ENCODE measurements at regions not wholly inside any gene's neighbourhood (a gene's known extent, or its start where the extent isn't known, plus 50 kb on each side); places are given as distances from the start of the nearest gene placed in this dataset.
A peak's percentile ranks its signal among the peaks of the same experiment; 100 is the strongest.
"Not testable (repeated sequence)": the region's sequence is repeated elsewhere in the genome, so short reads cannot be mapped to it uniquely, and the experiment has no call there.

DNA sequence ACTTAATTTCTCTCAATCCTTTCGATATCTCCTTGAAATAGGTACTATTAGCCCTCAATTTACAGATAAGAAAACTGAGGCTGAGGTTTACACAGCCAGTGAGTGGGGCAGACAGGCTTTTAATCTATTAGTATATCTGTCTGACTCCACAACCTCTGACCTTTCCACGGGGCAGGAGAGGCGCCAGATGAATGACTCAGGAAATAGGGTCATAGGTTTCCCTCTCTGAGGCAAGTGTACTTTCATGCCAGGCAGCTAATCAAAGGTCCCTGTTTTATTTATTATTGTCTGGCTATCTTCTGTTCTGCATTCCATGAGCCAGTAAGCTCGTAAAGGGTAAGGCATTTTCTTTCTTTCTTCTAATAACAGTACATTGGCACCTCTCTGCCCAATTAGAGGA lies 79.6 kb upstream of the KLF4 start:
- H3K4me1 ChIP-seq (ENCODE audit: insufficient read depth, low read length): no peaks in the 10 kb centered on the region
- Mint-ChIP-seq H3K4me3 (ENCODE audit: unreplicated experiment) (no peak overlapping the region), H3K4me1 (ENCODE audit: low read depth, unreplicated experiment) (peaks cover 13% of the 10 kb centered on the region), H3K36me3 (ENCODE audit: low read depth, unreplicated experiment) (no peaks in the 10 kb centered on the region), H3K27me3 (ENCODE audit: low read depth, unreplicated experiment) (peaks cover 5% of the 10 kb centered on the region), H3K27ac (ENCODE audit: unreplicated experiment) (peak overlapping the region; percentile 41), H3K9me3 (ENCODE audit: unreplicated experiment) (no peaks in the 10 kb centered on the region)
- no peaks in the 10 kb centered on the region for H3K79me2 ChIP-seq (ENCODE audit: insufficient read depth, low read length)
- no peaks in the 10 kb centered on the region for H3K27me3 ChIP-seq (ENCODE audit: insufficient read depth, low read length)
- no peak overlapping the region for H3K4me2 ChIP-seq (ENCODE audit: low read length)
- no peak overlapping the region for H3K27ac ChIP-seq (ENCODE audit: low read depth, low read length)
- H3K9ac ChIP-seq (ENCODE audit: low read length): no peak overlapping the region
- no peak overlapping the region for H3K4me3 ChIP-seq (ENCODE audit: insufficient read depth, low read depth, low read length)
- FAIRE-seq (no peak), DNase-seq (ENCODE audit: low read depth) (no peak)
- no peaks in the 10 kb centered on the region for H4K20me1 ChIP-seq (ENCODE audit: insufficient read depth, low read length)
- H3K36me3 ChIP-seq (ENCODE audit: insufficient read depth, low read length): no peaks in the 10 kb centered on the region
- no peak overlapping the region for H2AFZ ChIP-seq (ENCODE audit: low read depth, low read length)
- no peaks in the 10 kb centered on the region for H3K9me3 ChIP-seq (ENCODE audit: insufficient read depth, low read depth, low read length)
- TF ChIP-seq, protein P1, sequence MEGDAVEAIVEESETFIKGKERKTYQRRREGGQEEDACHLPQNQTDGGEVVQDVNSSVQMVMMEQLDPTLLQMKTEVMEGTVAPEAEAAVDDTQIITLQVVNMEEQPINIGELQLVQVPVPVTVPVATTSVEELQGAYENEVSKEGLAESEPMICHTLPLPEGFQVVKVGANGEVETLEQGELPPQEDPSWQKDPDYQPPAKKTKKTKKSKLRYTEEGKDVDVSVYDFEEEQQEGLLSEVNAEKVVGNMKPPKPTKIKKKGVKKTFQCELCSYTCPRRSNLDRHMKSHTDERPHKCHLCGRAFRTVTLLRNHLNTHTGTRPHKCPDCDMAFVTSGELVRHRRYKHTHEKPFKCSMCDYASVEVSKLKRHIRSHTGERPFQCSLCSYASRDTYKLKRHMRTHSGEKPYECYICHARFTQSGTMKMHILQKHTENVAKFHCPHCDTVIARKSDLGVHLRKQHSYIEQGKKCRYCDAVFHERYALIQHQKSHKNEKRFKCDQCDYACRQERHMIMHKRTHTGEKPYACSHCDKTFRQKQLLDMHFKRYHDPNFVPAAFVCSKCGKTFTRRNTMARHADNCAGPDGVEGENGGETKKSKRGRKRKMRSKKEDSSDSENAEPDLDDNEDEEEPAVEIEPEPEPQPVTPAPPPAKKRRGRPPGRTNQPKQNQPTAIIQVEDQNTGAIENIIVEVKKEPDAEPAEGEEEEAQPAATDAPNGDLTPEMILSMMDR (IDR thresholded peaks at IDR 0.05; ENCODE audit: insufficient read depth, low read depth, low read length): no peak
- TF ChIP-seq EZH2 (IDR thresholded peaks at IDR 0.05; ENCODE audit: insufficient read depth, low read length): no peak

DNA sequence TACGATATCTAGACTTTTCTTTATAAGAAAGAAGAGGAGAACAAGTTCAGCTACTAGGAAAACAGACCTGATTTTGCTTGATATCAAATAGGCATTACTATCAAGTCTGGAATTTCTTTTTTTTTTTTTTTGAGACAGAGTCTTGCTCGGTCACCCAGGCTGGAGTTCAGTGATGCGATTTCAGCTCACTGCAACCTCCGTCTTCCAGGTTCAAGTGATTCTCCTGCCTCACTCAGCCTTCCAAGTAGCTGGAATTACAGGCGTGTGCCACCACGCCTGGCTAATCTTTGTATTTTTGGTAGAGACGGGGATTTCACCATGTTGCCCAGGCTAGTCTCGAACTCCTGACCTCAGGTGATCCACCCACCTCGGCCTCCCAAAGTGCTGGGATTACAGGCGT lies 78.8 kb upstream of the KLF4 start:
- H3K4me3 ChIP-seq (ENCODE audit: insufficient read depth, low read depth, low read length); H2AFZ ChIP-seq (ENCODE audit: low read depth, low read length); H3K4me3 Mint-ChIP-seq (ENCODE audit: unreplicated experiment); H3K9me3 Mint-ChIP-seq (ENCODE audit: unreplicated experiment); H3K27ac ChIP-seq (ENCODE audit: low read depth, low read length); H3K9ac ChIP-seq (ENCODE audit: low read length); H3K27me3 ChIP-seq (ENCODE audit: insufficient read depth, low read length); DNase-seq (ENCODE audit: low read depth); H3K4me1 ChIP-seq (ENCODE audit: insufficient read depth, low read length); H4K20me1 ChIP-seq (ENCODE audit: insufficient read depth, low read length); H3K36me3 ChIP-seq (ENCODE audit: insufficient read depth, low read length); H3K36me3 Mint-ChIP-seq (ENCODE audit: low read depth, unreplicated experiment); H3K4me2 ChIP-seq (ENCODE audit: low read length); H3K27ac Mint-ChIP-seq (ENCODE audit: unreplicated experiment); FAIRE-seq; H3K79me2 ChIP-seq (ENCODE audit: insufficient read depth, low read length); H3K27me3 Mint-ChIP-seq (ENCODE audit: low read depth, unreplicated experiment); H3K9me3 ChIP-seq (ENCODE audit: insufficient read depth, low read depth, low read length): not testable (repeated sequence)
- peaks cover 13% of the 10 kb centered on the region for H3K4me1 Mint-ChIP-seq (ENCODE audit: low read depth, unreplicated experiment)

DNA sequence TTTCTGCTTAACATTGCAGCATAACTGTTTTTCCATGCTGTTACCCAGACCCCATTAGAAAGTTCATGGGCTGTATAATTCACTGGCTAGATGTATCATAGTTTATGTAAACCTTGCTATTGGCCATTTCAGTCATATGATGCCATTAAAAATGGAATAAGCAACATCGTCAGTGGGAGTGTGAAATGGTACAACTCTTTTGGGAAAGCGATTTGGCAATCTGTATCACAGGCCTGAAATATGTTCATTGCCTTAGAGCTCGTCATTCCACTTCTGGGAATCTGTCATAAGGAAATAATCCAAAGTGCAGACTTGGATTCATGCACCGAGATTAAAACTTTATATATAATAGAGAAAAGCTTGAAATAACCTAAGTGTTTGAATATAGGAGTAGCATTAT lies 77.9 kb upstream of the KLF4 start:
- H2AFZ ChIP-seq (ENCODE audit: low read depth, low read length): no peak overlapping the region
- H4K20me1 ChIP-seq (ENCODE audit: insufficient read depth, low read length): no peaks in the 10 kb centered on the region
- Mint-ChIP-seq H3K9me3 (ENCODE audit: unreplicated experiment) (no peaks in the 10 kb centered on the region), H3K4me3 (ENCODE audit: unreplicated experiment) (no peak overlapping the region), H3K27me3 (ENCODE audit: low read depth, unreplicated experiment) (peaks cover 5% of the 10 kb centered on the region), H3K36me3 (ENCODE audit: low read depth, unreplicated experiment) (no peaks in the 10 kb centered on the region), H3K4me1 (ENCODE audit: low read depth, unreplicated experiment) (peaks cover 13% of the 10 kb centered on the region), H3K27ac (ENCODE audit: unreplicated experiment) (no peak overlapping the region)
- TF ChIP-seq, protein P1 (IDR thresholded peaks at IDR 0.05; ENCODE audit: insufficient read depth, low read depth, low read length): no peak
- no peak for TF ChIP-seq EZH2 (IDR thresholded peaks at IDR 0.05; ENCODE audit: insufficient read depth, low read length)
- no peak for FAIRE-seq
- H3K27ac ChIP-seq (ENCODE audit: low read depth, low read length): no peak overlapping the region
- H3K9me3 ChIP-seq (ENCODE audit: insufficient read depth, low read depth, low read length): no peaks in the 10 kb centered on the region
- H3K4me3 ChIP-seq (ENCODE audit: insufficient read depth, low read depth, low read length): no peak overlapping the region
- H3K79me2 ChIP-seq (ENCODE audit: insufficient read depth, low read length): no peaks in the 10 kb centered on the region
- H3K4me1 ChIP-seq (ENCODE audit: insufficient read depth, low read length): no peaks in the 10 kb centered on the region
- H3K36me3 ChIP-seq (ENCODE audit: insufficient read depth, low read length): no peaks in the 10 kb centered on the region
- no peaks in the 10 kb centered on the region for H3K27me3 ChIP-seq (ENCODE audit: insufficient read depth, low read length)
- no peak overlapping the region for H3K4me2 ChIP-seq (ENCODE audit: low read length)
- no peak for DNase-seq (ENCODE audit: low read depth)
- no peak overlapping the region for H3K9ac ChIP-seq (ENCODE audit: low read length)

Data from astrocyte (in vitro differentiated cells and primary cell).